GM23338 (cell line): ENCODE measurements at regions not wholly inside any gene's neighbourhood (a gene's known extent, or its start where the extent isn't known, plus 50 kb on each side); places are given as distances from the start of the nearest gene placed in this dataset.

Experiments used
- ATAC-seq: fragments of 200-7000 bp; cut with Tn5 transposase; 3 replicates; pipeline ENCODE4 v1.9.1; 2020
- DNase-seq: peaks from one replicate; pipeline ENCODE4 v3.0.0-alpha.2; 2015; ENCODE audit warnings: low spot score
- H2AFZ ChIP-seq: fragments of 200-600 bp; sonication (generic); 2 replicates; pipeline ENCODE4 v1.8.0; 2016; ENCODE audit warnings: antibody characterized with exemption, mild to moderate bottlenecking, moderate library complexity
- H3F3A ChIP-seq: fragments of 200-600 bp; sonication (generic); replicated peaks from 2 replicates; pipeline ENCODE4 v1.8.0; 2017; ENCODE audit warnings: antibody characterized with exemption, mixed run types, low read depth
- H3K27ac ChIP-seq: fragments of 200-600 bp; sonication (generic); 2 replicates; pipeline ENCODE4 v1.6.1; 2016; ENCODE audit warnings: low read depth
- H3K27me3 ChIP-seq: fragments of 200-600 bp; sonication (generic); 2 replicates; pipeline ENCODE4 v1.8.0; 2016; ENCODE audit warnings: mild to moderate bottlenecking, mixed run types, moderate library complexity; ENCODE audit not compliant: insufficient read depth
- H3K36me3 ChIP-seq: fragments of 200-600 bp; sonication (generic); 2 replicates; pipeline ENCODE4 v1.8.0; 2016; ENCODE audit warnings: mild to moderate bottlenecking; ENCODE audit not compliant: insufficient read depth
- H3K4me1 ChIP-seq: fragments of 200-600 bp; sonication (generic); 2 replicates; pipeline ENCODE4 v1.8.0; 2016; ENCODE audit warnings: mild to moderate bottlenecking, moderate library complexity; ENCODE audit not compliant: insufficient read depth
- H3K4me2 ChIP-seq: fragments of 200-600 bp; sonication (generic); 2 replicates; pipeline ENCODE4 v1.7.1; 2017; ENCODE audit warnings: mixed run types
- H3K4me3 ChIP-seq: fragments of 200-600 bp; sonication (generic); 2 replicates; pipeline ENCODE4 v1.6.1; 2016; ENCODE audit warnings: mixed run types
- H3K79me2 ChIP-seq: fragments of 200-600 bp; sonication (generic); replicated peaks from 2 replicates; pipeline ENCODE4 v1.8.0; 2017; ENCODE audit warnings: mild to moderate bottlenecking; ENCODE audit not compliant: insufficient read depth
- H3K9me2 ChIP-seq: fragments of 200-600 bp; sonication (generic); 2 replicates; pipeline ENCODE4 v1.8.0; 2017; ENCODE audit not compliant: insufficient read depth
- H4K20me1 ChIP-seq: fragments of 200-600 bp; sonication (generic); replicated peaks from 2 replicates; pipeline ENCODE4 v1.8.0; 2017; ENCODE audit warnings: mild to moderate bottlenecking; ENCODE audit not compliant: insufficient read depth
- H3K27ac Mint-ChIP-seq: 2 replicates; pipeline ENCODE4 v1.8.0; 2020; ENCODE audit warnings: inconsistent platforms, mild to moderate bottlenecking, moderate library complexity, mixed read lengths
- H3K27me3 Mint-ChIP-seq: 3 replicates; pipeline ENCODE4 v1.8.0; 2022; ENCODE audit warnings: low read depth, mild to moderate bottlenecking, moderate library complexity, mixed read lengths, inconsistent platforms; ENCODE audit not compliant: insufficient read depth, poor library complexity
- H3K36me3 Mint-ChIP-seq: 3 replicates; pipeline ENCODE4 v1.8.0; 2021; ENCODE audit warnings: low read depth, mild to moderate bottlenecking, inconsistent platforms, moderate library complexity, mixed read lengths
- H3K4me1 Mint-ChIP-seq: 3 replicates; pipeline ENCODE4 v1.8.0; 2020; ENCODE audit warnings: mild to moderate bottlenecking, inconsistent platforms, mixed read lengths
- H3K4me3 Mint-ChIP-seq: 3 replicates; pipeline ENCODE4 v1.8.0; 2021; ENCODE audit warnings: moderate library complexity, mild to moderate bottlenecking, inconsistent platforms, mixed read lengths
- H3K9me3 Mint-ChIP-seq: 3 replicates; pipeline ENCODE4 v1.8.0; 2020; ENCODE audit warnings: moderate library complexity, mild to moderate bottlenecking, inconsistent platforms, mixed read lengths
- CTCF ChIP-seq, 2 experiments: fragments of 200-600 bp in 1 of 2; sonication (generic) in 1 of 2; conservative IDR thresholded peaks; 2 replicates each; pipeline versions ENCODE4 v1.5.1 to v1.6.1; 2016 to 2017; ENCODE audit warnings: antibody characterized with exemption in 2 of 2, low read depth in 2 of 2, mild to moderate bottlenecking in 2 of 2, moderate library complexity in 1 of 2
- ETS1 ChIP-seq: IDR thresholded peaks from 2 replicates; pipeline ENCODE4 v1.6.1; 2016; ENCODE audit warnings: antibody characterized with exemption
- EZH2 ChIP-seq: fragments of 200-600 bp; sonication (generic); IDR thresholded peaks from one replicate; pipeline ENCODE4 v1.8.0; 2017; ENCODE audit warnings: antibody characterized with exemption, mild to moderate bottlenecking, low read depth; ENCODE audit not compliant: unreplicated experiment
- EZH2phosphoT487 ChIP-seq: fragments of 200-600 bp; sonication (generic); IDR thresholded peaks from one replicate; pipeline ENCODE4 v1.8.1; 2018; ENCODE audit warnings: antibody characterized with exemption; ENCODE audit not compliant: unreplicated experiment
- JUNB ChIP-seq: IDR thresholded peaks from one replicate; pipeline ENCODE4 v1.6.1; 2016; ENCODE audit warnings: antibody characterized with exemption; ENCODE audit not compliant: unreplicated experiment
- NANOG ChIP-seq: IDR thresholded peaks from 2 replicates; pipeline ENCODE4 v1.6.1; 2016; ENCODE audit warnings: antibody characterized with exemption, borderline replicate concordance
- POLR2AphosphoS5 ChIP-seq: IDR thresholded peaks from 2 replicates; pipeline ENCODE4 v1.6.1; 2016; ENCODE audit warnings: antibody characterized with exemption, low read depth
- REST ChIP-seq: IDR thresholded peaks from one replicate; pipeline ENCODE4 v1.6.1; 2018; ENCODE audit warnings: antibody characterized with exemption; ENCODE audit not compliant: unreplicated experiment
- STAT1 ChIP-seq: IDR thresholded peaks from one replicate; pipeline ENCODE4 v1.6.1; 2016; ENCODE audit warnings: antibody characterized with exemption; ENCODE audit not compliant: unreplicated experiment
- ZNF114 ChIP-seq: fragments of 250-450 bp; sonication (Bioruptor Pico); IDR thresholded peaks from 2 replicates; pipeline ENCODE4 v1.5.0; 2020; ENCODE audit warnings: mild to moderate bottlenecking, moderate library complexity
- ZNF331 ChIP-seq: fragments of 250-450 bp; sonication (Bioruptor Pico); IDR thresholded peaks from 2 replicates; pipeline ENCODE4 v1.5.0; 2020; ENCODE audit warnings: low read depth, mild to moderate bottlenecking, moderate library complexity
- ZNF462 ChIP-seq: fragments of 250-450 bp; sonication (Bioruptor Pico); IDR thresholded peaks from 2 replicates; pipeline ENCODE4 v1.5.0; 2020; ENCODE audit warnings: mild to moderate bottlenecking, moderate library complexity

GRCh38 chr7:24042028-24042427 is 242.0 kb upstream of the NPY start (continued):
- TF ChIP-seq REST (no peak), ETS1 (no peak), NANOG (no peak), STAT1 (no peak)

- H3K4me2 ChIP-seq = no peak overlapping the region
- no peaks in the 10 kb centered on the region for H3K79me2 ChIP-seq
- H3K9me2 ChIP-seq = no peaks in the 10 kb centered on the region; the same call in 1 of the 2 replicates
- Mint-ChIP-seq H3K27me3 (peaks cover 6% of the 10 kb centered on the region), H3K36me3 (peaks cover 6% of the 10 kb centered on the region; the same call in 2 of the 3 replicates), H3K4me3 (no peak overlapping the region), H3K4me1 (peaks cover 12% of the 10 kb centered on the region), H3K27ac (no peak overlapping the region), H3K9me3 (peaks cover 7% of the 10 kb centered on the region)
- no peak overlapping the region for H2AFZ ChIP-seq
- H3K36me3 ChIP-seq = no peaks in the 10 kb centered on the region
- ATAC-seq = no peak
- no peaks in the 10 kb centered on the region for H3F3A ChIP-seq
- H3K4me3 ChIP-seq = no peak overlapping the region
- H4K20me1 ChIP-seq = no peaks in the 10 kb centered on the region
- H3K27me3 ChIP-seq = no peaks in the 10 kb centered on the region
- no peak for DNase-seq
- no peak overlapping the region for H3K27ac ChIP-seq
- no peaks in the 10 kb centered on the region for H3K4me1 ChIP-seq
- TF ChIP-seq JUNB = no peak
- TF ChIP-seq ZNF114 (CRISPR knock-in tag) = no peak
- TF ChIP-seq ZNF462 (CRISPR knock-in tag) = no peak
- TF ChIP-seq POLR2AphosphoS5 = no peak
- TF ChIP-seq ETS1 = no peak
- no peak for TF ChIP-seq STAT1
- TF ChIP-seq ZNF331 (CRISPR knock-in tag) = no peak
- TF ChIP-seq CTCF (conservative IDR thresholded peaks at IDR 0.05; ENCODE audit: low read depth in 2 of 2) = no peak
- no peak for TF ChIP-seq EZH2phosphoT487
- TF ChIP-seq EZH2 = no peak
Observed at GRCh38 chr7:24049296-24049695, 234.7 kb upstream of the NPY start.
